Calu3 (cell line): ENCODE measurements at regions not wholly inside any gene's neighbourhood (a gene's known extent, or its start where the extent isn't known, plus 50 kb on each side); places are given as distances from the start of the nearest gene placed in this dataset.

ENCODE experiments used
- BruUV-seq: library from RNA; stranded (reverse); fragments of 400-500 nt; replicated peaks from 2 replicates; lab custom pipeline; 2021; lab: Mats Ljungman, UMichigan
- CTCF ChIA-PET: fragments of 300-600 bp; sonication (Branson Sonifier 250); formaldehyde crosslinking; loops from one replicate; lab custom pipeline; 2022; ENCODE audit warnings: antibody characterized with exemption; lab: Charles Lee
- DNase-seq: peaks from one replicate; pipeline ENCODE4 v3.0.0; 2022
- H3K27ac Mint-ChIP-seq: one replicate; pipeline ENCODE4 v1.8.0; 2022; ENCODE audit warnings: mixed read lengths; ENCODE audit not compliant: unreplicated experiment
- H3K27me3 Mint-ChIP-seq: one replicate; pipeline ENCODE4 v1.8.0; 2022; ENCODE audit warnings: mixed read lengths; ENCODE audit not compliant: unreplicated experiment
- H3K36me3 Mint-ChIP-seq: one replicate; pipeline ENCODE4 v1.8.0; 2022; ENCODE audit warnings: mild to moderate bottlenecking, moderate library complexity, mixed read lengths; ENCODE audit not compliant: insufficient read depth, unreplicated experiment
- H3K4me1 Mint-ChIP-seq: one replicate; pipeline ENCODE4 v1.8.0; 2022; ENCODE audit warnings: mild to moderate bottlenecking, low read depth, mixed read lengths; ENCODE audit not compliant: unreplicated experiment
- H3K4me3 Mint-ChIP-seq: one replicate; pipeline ENCODE4 v1.8.0; 2022; ENCODE audit warnings: mild to moderate bottlenecking, low read depth, moderate library complexity, mixed read lengths; ENCODE audit not compliant: unreplicated experiment
- H3K9me3 Mint-ChIP-seq: one replicate; pipeline ENCODE4 v1.8.0; 2022; ENCODE audit warnings: low read depth, mixed read lengths; ENCODE audit not compliant: unreplicated experiment
- CTCF ChIP-seq: fragments of 200-600 bp; IDR thresholded peaks from one replicate; pipeline ENCODE4 v1.8.0; 2022; ENCODE audit warnings: antibody characterized with exemption; ENCODE audit not compliant: unreplicated experiment
- intact Hi-C: fragments of 100-400 bp; cut with micrococcal nuclease; formaldehyde crosslinking; loops from one replicate; pipeline ENCODE4 v1.10.0; 2022; ENCODE audit not compliant: unreplicated experiment

GRCh38 chr2:103222969-103223368 lies 461.1 kb downstream of the TMEM182 start:
- no peak overlapping the region for H3K27ac Mint-ChIP-seq
- peaks cover 8% of the 10 kb centered on the region for H3K9me3 Mint-ChIP-seq
- H3K36me3 Mint-ChIP-seq: no peaks in the 10 kb centered on the region
- intact Hi-C loops: no loop called here
- TF ChIP-seq CTCF: no peak
- no peaks in the 10 kb centered on the region for H3K27me3 Mint-ChIP-seq
- no peak overlapping the region for H3K4me3 Mint-ChIP-seq
- H3K4me1 Mint-ChIP-seq: no peaks in the 10 kb centered on the region
- CTCF ChIA-PET: no interaction called here
- DNase-seq: no peak
- BruUV-seq: no TSS peak

GRCh38 chr2:103230796-103231195 lies 469.0 kb downstream of the TMEM182 start:
- no peak for TF ChIP-seq CTCF
- BruUV-seq: no TSS peak
- intact Hi-C loops: no loop called here
- peaks cover 9% of the 10 kb centered on the region for H3K9me3 Mint-ChIP-seq
- H3K27ac Mint-ChIP-seq: no peak overlapping the region
- H3K4me1 Mint-ChIP-seq: no peaks in the 10 kb centered on the region
- no peaks in the 10 kb centered on the region for H3K36me3 Mint-ChIP-seq
- no peak overlapping the region for H3K4me3 Mint-ChIP-seq
- no peak for DNase-seq
- no peaks in the 10 kb centered on the region for H3K27me3 Mint-ChIP-seq
- CTCF ChIA-PET: interaction anchor here (1.4 kb wide), 1 partner anchor 11 kb away, joined by 3 read pairs; no protein-coding TSS in a partner anchor

- Mint-ChIP-seq H3K27ac (no peak overlapping the region), H3K9me3 (peaks cover 12% of the 10 kb centered on the region), H3K4me1 (no peaks in the 10 kb centered on the region), H3K36me3 (no peaks in the 10 kb centered on the region), H3K4me3 (no peak overlapping the region), H3K27me3 (no peaks in the 10 kb centered on the region)
- CTCF ChIA-PET: no interaction called here
- intact Hi-C loops: no loop called here
- no peak for TF ChIP-seq CTCF
- no TSS peak for BruUV-seq
- no peak for DNase-seq
These were observed 471.0 kb downstream of the TMEM182 start for GRCh38 chr2:103232865-103233264.

GRCh38 chr2:103233691-103234090 lies 471.9 kb downstream of the TMEM182 start:
- no peak for TF ChIP-seq CTCF
- intact Hi-C loops: no loop called here
- no peaks in the 10 kb centered on the region for H3K4me1 Mint-ChIP-seq
- H3K9me3 Mint-ChIP-seq: peaks cover 12% of the 10 kb centered on the region
- H3K27me3 Mint-ChIP-seq: no peaks in the 10 kb centered on the region
- no peaks in the 10 kb centered on the region for H3K36me3 Mint-ChIP-seq
- no peak overlapping the region for H3K27ac Mint-ChIP-seq
- BruUV-seq: no TSS peak
- H3K4me3 Mint-ChIP-seq: no peak overlapping the region
- CTCF ChIA-PET: no interaction called here
- no peak for DNase-seq
